Left ventricle myocardium inferior (tissue), 1 donor: ENCODE measurements at regions not wholly inside any gene's neighbourhood (a gene's known extent, or its start where the extent isn't known, plus 50 kb on each side); places are given as distances from the start of the nearest gene placed in this dataset.
"Not testable (repeated sequence)": the region's sequence is repeated elsewhere in the genome, so short reads cannot be mapped to it uniquely, and the experiment has no call there.

Experiments
- DNase-seq: peaks from one replicate; pipeline ENCODE4 v3.0.0-alpha.2; 2020
- H3K27ac ChIP-seq: fragments of 200-600 bp; replicated peaks from 2 replicates; pipeline ENCODE4 v1.8.0; 2021
- H3K27me3 ChIP-seq: fragments of 200-600 bp; 2 replicates; pipeline ENCODE4 v1.8.0; 2021; ENCODE audit warnings: low read depth
- H3K36me3 ChIP-seq: fragments of 200-600 bp; 2 replicates; pipeline ENCODE4 v1.8.0; 2021
- H3K4me1 ChIP-seq: fragments of 200-600 bp; 2 replicates; pipeline ENCODE4 v1.8.0; 2021
- H3K4me3 ChIP-seq: fragments of 200-600 bp; 2 replicates; pipeline ENCODE4 v1.8.0; 2021; ENCODE audit warnings: mild to moderate bottlenecking, moderate library complexity
- H3K9me3 ChIP-seq: fragments of 200-600 bp; replicated peaks from 2 replicates; pipeline ENCODE4 v1.8.0; 2021
- CTCF ChIP-seq: fragments of 200-600 bp; IDR thresholded peaks from 2 replicates; pipeline ENCODE4 v1.8.0; 2021; ENCODE audit warnings: antibody characterized with exemption, mild to moderate bottlenecking, borderline replicate concordance
- intact Hi-C: fragments of 100-400 bp; cut with micrococcal nuclease; formaldehyde crosslinking; loops from one replicate; pipeline ENCODE4 v1.11.0; 2022
- donor health status: DM: no; HTN: yes; CAD: no; lungs with severe emphysema.

DNA sequence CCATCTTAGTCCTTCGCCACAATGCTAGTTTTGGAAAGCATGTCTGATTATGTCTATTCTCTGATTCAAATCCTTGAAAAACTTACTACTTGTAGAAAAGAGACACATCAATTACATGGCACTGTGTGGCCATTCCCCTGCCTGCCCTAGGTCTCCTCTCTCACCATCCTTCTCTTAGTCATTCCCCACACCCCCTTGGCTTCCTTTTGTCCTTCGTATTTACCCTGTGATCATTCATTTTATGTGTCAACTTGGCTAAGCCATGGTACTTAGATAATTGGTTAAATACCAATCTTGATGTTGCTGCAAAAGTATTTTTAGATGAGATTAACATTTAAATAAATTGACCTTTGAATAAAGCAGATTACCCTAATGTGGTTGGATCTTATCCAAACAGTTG is 122.9 kb upstream of the CDH11 start:
- TF ChIP-seq CTCF: no peak
- Histone ChIP-seq H3K4me3 (no peak overlapping the region), H3K27me3 (no peaks in the 10 kb centered on the region), H3K9me3 (no peaks in the 10 kb centered on the region), H3K27ac (no peak overlapping the region), H3K4me1 (peaks cover 8% of the 10 kb centered on the region), H3K36me3 (no peaks in the 10 kb centered on the region)
- DNase-seq: no peak
- intact Hi-C loops: no loop called here

DNA sequence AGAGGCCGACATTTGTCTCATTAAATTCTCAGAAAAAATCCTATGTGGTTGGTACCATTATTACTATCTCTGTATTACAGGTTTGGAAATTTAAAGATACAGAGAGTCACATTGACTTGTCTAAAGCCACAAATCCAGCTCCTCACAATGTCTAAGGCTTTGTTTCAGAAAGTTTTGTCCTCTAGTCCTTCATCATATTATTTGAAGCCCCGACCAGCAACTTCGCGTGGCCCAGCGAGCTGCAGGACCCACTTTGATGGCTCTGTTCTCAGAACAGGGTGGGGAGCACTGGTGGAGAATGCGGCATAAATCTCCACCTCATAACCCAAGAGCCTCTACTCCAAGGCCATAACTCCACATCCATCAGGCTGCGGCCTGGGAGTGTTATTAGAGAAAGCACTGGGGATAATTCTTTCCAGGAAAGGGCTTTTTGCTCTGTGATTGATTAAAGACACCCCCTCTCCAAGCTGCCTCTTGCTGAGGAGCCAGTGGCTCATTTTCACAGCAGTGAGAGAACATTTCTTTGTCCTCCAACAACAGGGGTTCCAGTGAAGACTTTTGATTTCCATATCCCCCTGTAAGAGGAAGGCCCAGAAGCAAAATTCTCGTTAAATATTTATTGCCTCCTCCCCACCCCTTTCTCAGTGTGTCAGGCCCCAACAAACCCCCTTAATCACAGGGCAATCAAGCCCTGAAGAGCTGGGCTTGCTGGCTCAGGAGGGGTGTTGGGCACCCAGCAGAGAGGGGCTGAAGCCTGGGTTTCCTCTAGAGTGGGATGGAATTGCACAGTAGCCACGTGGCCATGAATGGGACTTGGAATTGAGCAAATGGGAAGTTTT is 113.7 kb upstream of the CDH11 start:
- Histone ChIP-seq H3K27me3 (no peaks in the 10 kb centered on the region), H3K36me3 (no peaks in the 10 kb centered on the region), H3K27ac (no peak overlapping the region), H3K4me3 (no peak overlapping the region), H3K9me3 (no peaks in the 10 kb centered on the region), H3K4me1 (no peaks in the 10 kb centered on the region)
- no peak for DNase-seq
- intact Hi-C loops: no loop called here
- TF ChIP-seq CTCF: no peak

- H3K4me1 ChIP-seq, H3K36me3 ChIP-seq, H3K27ac ChIP-seq, H3K4me3 ChIP-seq, DNase-seq, intact Hi-C loops, H3K27me3 ChIP-seq, H3K9me3 ChIP-seq: not testable (repeated sequence)
These were observed 113.0 kb upstream of the CDH11 start for GRCh38 chr16:65234721-65235320.

- no peak overlapping the region for H3K4me3 ChIP-seq
- intact Hi-C loops: no loop called here
- no peaks in the 10 kb centered on the region for H3K9me3 ChIP-seq
- H3K27me3 ChIP-seq: no peaks in the 10 kb centered on the region
- H3K36me3 ChIP-seq: no peaks in the 10 kb centered on the region
- DNase-seq: no peak
- TF ChIP-seq CTCF: no peak
- H3K4me1 ChIP-seq: no peaks in the 10 kb centered on the region
- H3K27ac ChIP-seq: no peak overlapping the region
These were observed 107.4 kb upstream of the CDH11 start for GRCh38 chr16:65229191-65229662.

GRCh38 chr16:65227150-65227835 is 105.4 kb upstream of the CDH11 start:
- H3K4me1 ChIP-seq: no peaks in the 10 kb centered on the region
- H3K27me3 ChIP-seq: peaks cover 11% of the 10 kb centered on the region
- no peak overlapping the region for H3K4me3 ChIP-seq
- intact Hi-C loops: no loop called here
- H3K9me3 ChIP-seq: no peaks in the 10 kb centered on the region
- no peak for DNase-seq
- no peak overlapping the region for H3K27ac ChIP-seq
- no peaks in the 10 kb centered on the region for H3K36me3 ChIP-seq
- no peak for TF ChIP-seq CTCF
